H1 (cell line): ENCODE measurements at regions not wholly inside any gene's neighbourhood (a gene's known extent, or its start where the extent isn't known, plus 50 kb on each side); places are given as distances from the start of the nearest gene placed in this dataset.

Experiments
- CTCF ChIA-PET: fragments of 300-600 bp; sonication (Branson Sonifier 250); formaldehyde crosslinking; loops from one replicate; lab custom pipeline; 2021; ENCODE audit not compliant: partially characterized antibody; lab: Charles Lee
- POLR2A ChIA-PET: fragments of 300-600 bp; sonication (Branson Sonifier 250); formaldehyde crosslinking; loops from one replicate; lab custom pipeline; 2021; ENCODE audit warnings: inconsistent platforms; ENCODE audit not compliant: partially characterized antibody; lab: Charles Lee
- DNase-seq, 2 experiments: peaks; one replicate each; pipeline versions ENCODE4 v3.0.0 to v3.0.0-alpha.2; 2010 to 2022; ENCODE audit warnings: low spot score in 2 of 2, low read depth in 1 of 2, mixed read lengths in 1 of 2
- FAIRE-seq: peaks from 2 replicates; lab custom pipeline; 2011; peaks lifted over from hg19 to GRCh38; lab: Jason Lieb, UNC
- H2AFZ ChIP-seq: 2 replicates; pipeline ENCODE4 v1.8.1; 2012; ENCODE audit warnings: low read length, inconsistent platforms
- H2AK5ac ChIP-seq: 2 replicates; pipeline ENCODE4 v1.6.1; 2013; ENCODE audit warnings: low read depth, low read length
- H2BK120ac ChIP-seq: replicated peaks from 2 replicates; pipeline ENCODE3; 2013; ENCODE audit warnings: low read depth, low read length, inconsistent platforms
- H2BK12ac ChIP-seq: 2 replicates; pipeline ENCODE4 v1.6.1; 2013; ENCODE audit warnings: low read depth, low read length
- H2BK15ac ChIP-seq: 2 replicates; pipeline ENCODE4 v1.6.1; 2013; ENCODE audit warnings: low read length
- H2BK20ac ChIP-seq: 2 replicates; pipeline ENCODE4 v1.6.1; 2013; ENCODE audit warnings: low read length
- H2BK5ac ChIP-seq: 2 replicates; pipeline ENCODE4 v1.6.1; 2013; ENCODE audit warnings: low read depth, low read length
- H3K14ac ChIP-seq: 2 replicates; pipeline ENCODE4 v1.6.1; 2013; ENCODE audit warnings: inconsistent platforms; ENCODE audit not compliant: insufficient read length
- H3K18ac ChIP-seq: 2 replicates; pipeline ENCODE4 v1.6.1; 2013; ENCODE audit warnings: low read length; ENCODE audit errors: extremely low read depth
- H3K23ac ChIP-seq: 2 replicates; pipeline ENCODE4 v1.6.1; 2013; ENCODE audit warnings: inconsistent platforms; ENCODE audit not compliant: insufficient read length
- H3K23me2 ChIP-seq: 2 replicates; pipeline ENCODE4 v1.6.1; 2013; ENCODE audit warnings: low read depth, low read length
- H3K27ac ChIP-seq: 2 replicates; pipeline ENCODE4 v1.6.1; 2011; ENCODE audit warnings: low read depth, low read length, inconsistent platforms
- H3K27me3 ChIP-seq, 4 experiments: replicated peaks in 1 of 4; 1 replicate in 1 of 4; 2 replicates in 3 of 4; pipeline versions ENCODE4 v1.6.1 to v1.8.1; 2011 to 2013; ENCODE audit warnings: low read length in 3 of 4, mild to moderate bottlenecking in 3 of 4, inconsistent platforms in 2 of 4, mixed read lengths in 2 of 4, moderate library complexity in 1 of 4; ENCODE audit not compliant: control insufficient read depth in 3 of 4, insufficient read depth in 3 of 4; ENCODE audit errors: extremely low read depth in 1 of 4
- H3K36me3 ChIP-seq, 4 experiments: 2 replicates each; pipeline versions ENCODE4 v1.6.1 to v1.8.1; 2011 to 2013; ENCODE audit warnings: mild to moderate bottlenecking in 4 of 4, low read length in 3 of 4, moderate library complexity in 2 of 4, control low read depth in 1 of 4, inconsistent platforms in 1 of 4; ENCODE audit not compliant: insufficient read depth in 4 of 4, control insufficient read depth in 2 of 4
- H3K4ac ChIP-seq: replicated peaks from 2 replicates; pipeline ENCODE3; 2013; ENCODE audit warnings: low read length, low read depth, mixed read lengths, inconsistent platforms; ENCODE audit not compliant: insufficient read length
- H3K4me1 ChIP-seq, 4 experiments: replicated peaks in 1 of 4; 1 replicate in 1 of 4; 2 replicates in 3 of 4; pipeline versions ENCODE4 v1.6.1 to v1.8.1; 2011 to 2013; ENCODE audit warnings: low read length in 3 of 4, inconsistent platforms in 2 of 4, mixed read lengths in 1 of 4; ENCODE audit not compliant: insufficient read depth in 4 of 4, control insufficient read depth in 3 of 4
- H3K4me2 ChIP-seq, 2 experiments: 2 replicates each; pipeline versions ENCODE4 v1.6.1 to v1.8.1; 2011 to 2013; ENCODE audit warnings: low read depth in 2 of 2, low read length in 2 of 2, control low read depth in 1 of 2, inconsistent platforms in 1 of 2, mild to moderate bottlenecking in 1 of 2; ENCODE audit not compliant: insufficient read depth in 1 of 2
- H3K4me3 ChIP-seq, 4 experiments: fragments of 200-600, 300-600 bp in 1 of 4; sonication (generic), shearing (Covaris generic), sonication (Bioruptor Twin) in 1 of 4; 2 replicates each; pipeline versions ENCODE4 v1.5.1 to v1.8.1; 2011 to 2016; ENCODE audit warnings: low read length in 4 of 4, low read depth in 3 of 4, control low read depth in 2 of 4, inconsistent platforms in 2 of 4, mild to moderate bottlenecking in 2 of 4, mixed read lengths in 1 of 4, moderate library complexity in 1 of 4; ENCODE audit not compliant: insufficient read depth in 2 of 4; ENCODE audit errors: extremely low read depth in 1 of 4
- H3K56ac ChIP-seq: replicated peaks from 2 replicates; pipeline ENCODE3; 2013; ENCODE audit warnings: low read depth, mild to moderate bottlenecking, mixed read lengths, low read length, inconsistent platforms; ENCODE audit not compliant: insufficient read length
- H3K79me1 ChIP-seq: 2 replicates; pipeline ENCODE4 v1.6.1; 2013; ENCODE audit warnings: low read depth, low read length, control low read depth
- H3K79me2 ChIP-seq, 2 experiments: 2 replicates each; pipeline versions ENCODE4 v1.6.1 to v1.8.1; 2012 to 2013; ENCODE audit warnings: low read length in 2 of 2, mild to moderate bottlenecking in 2 of 2, inconsistent platforms in 1 of 2; ENCODE audit not compliant: insufficient read depth in 2 of 2, control insufficient read depth in 1 of 2
- H3K9ac ChIP-seq, 4 experiments: replicated peaks in 1 of 4; 1 replicate in 1 of 4; 2 replicates in 3 of 4; pipeline versions ENCODE4 v1.6.1 to v1.8.1; 2011 to 2013; ENCODE audit warnings: low read depth in 3 of 4, low read length in 3 of 4, control low read depth in 2 of 4, mild to moderate bottlenecking in 2 of 4, moderate library complexity in 2 of 4, inconsistent platforms in 1 of 4; ENCODE audit errors: extremely low read depth in 1 of 4
- H3K9me3 ChIP-seq, 2 experiments: 2 replicates each; pipeline versions ENCODE4 v1.6.1 to v1.8.1; 2012 to 2013; ENCODE audit warnings: mild to moderate bottlenecking in 2 of 2, moderate library complexity in 2 of 2, control low read depth in 1 of 2, inconsistent platforms in 1 of 2, low read depth in 1 of 2, low read length in 1 of 2, mixed read lengths in 1 of 2; ENCODE audit not compliant: insufficient read depth in 2 of 2
- H4K20me1 ChIP-seq, 2 experiments: replicated peaks in 1 of 2; 2 replicates each; pipeline versions ENCODE3 to v1.8.1; 2011 to 2013; ENCODE audit warnings: inconsistent platforms in 2 of 2, low read length in 2 of 2, mild to moderate bottlenecking in 1 of 2; ENCODE audit not compliant: insufficient read depth in 2 of 2, control insufficient read depth in 1 of 2
- H4K5ac ChIP-seq: 2 replicates; pipeline ENCODE4 v1.6.1; 2013; ENCODE audit warnings: low read length, low read depth, mixed read lengths, inconsistent platforms; ENCODE audit not compliant: insufficient read length
- H4K8ac ChIP-seq: 2 replicates; pipeline ENCODE4 v1.8.0; 2013; ENCODE audit warnings: mild to moderate bottlenecking, moderate library complexity, low read length, inconsistent platforms; ENCODE audit not compliant: insufficient read depth; ENCODE audit errors: extremely low read depth
- H4K91ac ChIP-seq: replicated peaks from 2 replicates; pipeline ENCODE3; 2013; ENCODE audit warnings: low read length, mixed read lengths, inconsistent platforms; ENCODE audit not compliant: insufficient read length
- CREB1 ChIP-seq: IDR thresholded peaks from 2 replicates; pipeline ENCODE4 v1.6.1; 2012; ENCODE audit warnings: inconsistent platforms
- WGBS, 2 experiments: shearing (Covaris generic) in 1 of 2; methylation state at CpG; one replicate each; pipeline versions ENCODE4 v1.1.6 to v1.1.7; 2013 to 2015; ENCODE audit warnings: low lambda C conversion rate in 2 of 2, mixed read lengths in 2 of 2, inconsistent platforms in 1 of 2, low coverage in 1 of 2, missing lambda C conversion rate in 1 of 2; ENCODE audit not compliant: insufficient replicate concordance in 2 of 2, insufficient coverage in 1 of 2, insufficient read length in 1 of 2; ENCODE audit errors: extremely low coverage in 1 of 2, missing lambda C conversion rate in 1 of 2; 5-methylcytosine and 5-hydroxymethylcytosine counted together

DNA sequence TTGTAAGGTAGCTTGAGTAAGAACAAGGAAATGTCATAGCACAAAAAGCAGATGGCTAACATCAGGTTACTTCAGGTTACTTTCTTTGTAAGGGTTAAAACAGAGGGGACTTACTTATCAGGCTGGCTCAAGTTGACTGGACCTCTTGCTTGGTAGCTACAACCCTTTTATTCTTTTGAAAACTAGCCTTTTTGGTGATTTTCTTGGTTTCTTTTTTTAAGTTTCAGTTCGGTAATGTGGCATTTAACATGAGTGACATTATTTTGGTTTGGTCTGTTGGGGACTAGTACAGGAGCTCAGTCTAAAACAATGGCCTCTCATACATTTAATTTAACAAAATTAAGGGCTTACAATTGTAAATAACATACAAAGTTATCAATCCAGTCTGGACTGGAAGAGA is 621.4 kb downstream of the OTOL1 start:
- H3K27me3 ChIP-seq: no peaks in the 10 kb centered on the region
- no peak overlapping the region for H2BK5ac ChIP-seq
- H3K23me2 ChIP-seq: no peaks in the 10 kb centered on the region
- ChIA-PET CTCF (no interaction called here), POLR2A (no interaction called here)
- peak overlapping the region; percentile 47; the same call in 1 of the 2 replicates for H2AFZ ChIP-seq
- no peak overlapping the region for H2BK12ac ChIP-seq
- no peak for TF ChIP-seq CREB1
- H4K8ac ChIP-seq: no peak overlapping the region
- no peak overlapping the region for H3K56ac ChIP-seq
- no peak overlapping the region for H3K27ac ChIP-seq
- H3K14ac ChIP-seq: no peak overlapping the region
- no peak overlapping the region for H3K4me3 ChIP-seq
- no peak overlapping the region for H2AK5ac ChIP-seq
- H3K36me3 ChIP-seq: no peaks in the 10 kb centered on the region
- no peak overlapping the region for H2BK15ac ChIP-seq
- H3K9ac ChIP-seq: no peak overlapping the region
- no peak overlapping the region for H3K23ac ChIP-seq
- DNase-seq (no peak), FAIRE-seq (no peak)
- no peak overlapping the region for H3K4me2 ChIP-seq
- H4K5ac ChIP-seq: no peak overlapping the region
- H4K20me1 ChIP-seq: no peaks in the 10 kb centered on the region
- H2BK20ac ChIP-seq: no peak overlapping the region
- no peak overlapping the region for H4K91ac ChIP-seq
- H3K79me1 ChIP-seq: no peaks in the 10 kb centered on the region
- H2BK120ac ChIP-seq: no peak overlapping the region
- no peaks in the 10 kb centered on the region for H3K9me3 ChIP-seq
- H3K18ac ChIP-seq: no peak overlapping the region
- no peaks in the 10 kb centered on the region for H3K79me2 ChIP-seq
- H3K4me1 ChIP-seq: 0 out of 7 replicates have a peak, but pooled peaks cover 0 to 2% (median 0%) of the 10 kb centered on the region in 4 experiments
- WGBS, 2 experiments: 87% methylated on average over 1 of the region's 1 CpG; no CpG with 5 or more reads in 1 of the 2 experiments
- no peak overlapping the region for H3K4ac ChIP-seq
